GM12891 (cell line): ENCODE measurements at regions not wholly inside any gene's neighbourhood (a gene's known extent, or its start where the extent isn't known, plus 50 kb on each side); places are given as distances from the start of the nearest gene placed in this dataset.

Experiments
- POLR2A ChIP-seq: IDR thresholded peaks from 2 replicates; pipeline ENCODE4 v1.6.1; 2011; ENCODE audit warnings: low read depth, low read length, control low read depth
- POLR2AphosphoS5 ChIP-seq: IDR thresholded peaks from 2 replicates; pipeline ENCODE4 v1.6.1; 2011; ENCODE audit warnings: low read depth, low read length, control low read depth
- POU2F2 ChIP-seq: IDR thresholded peaks from 2 replicates; pipeline ENCODE4 v1.6.1; 2011; ENCODE audit warnings: low read depth, mild to moderate bottlenecking, control low read depth, low read length, moderate library complexity

- TF ChIP-seq POLR2A (no peak), POLR2AphosphoS5 (no peak), POU2F2 (no peak)
Observed at GRCh38 chrX:149392921-149393320, 112.2 kb downstream of the IDS start.
